Kidney (tissue), 13 donors: ENCODE measurements at regions not wholly inside any gene's neighbourhood (a gene's known extent, or its start where the extent isn't known, plus 50 kb on each side); places are given as distances from the start of the nearest gene placed in this dataset.

Source experiments
- DNase-seq, 5 donors: peaks; one replicate each; pipeline ENCODE4 v3.0.0-alpha.2; 2013 to 2020
- FAIRE-seq: peaks from 2 replicates; lab custom pipeline; 2012; peaks lifted over from hg19 to GRCh38; lab: Jason Lieb, UNC
- H3K27ac ChIP-seq, 2 donors: one replicate each; pipeline ENCODE4 v1.7.0; 2013; ENCODE audit warnings: low read depth in 2 of 2, low read length in 2 of 2, inconsistent platforms in 1 of 2
- H3K27me3 ChIP-seq: one replicate; pipeline ENCODE4 v1.7.1; 2013; ENCODE audit warnings: low read length, inconsistent platforms; ENCODE audit not compliant: control insufficient read depth, insufficient read depth
- H3K36me3 ChIP-seq, 3 donors: one replicate each; pipeline versions ENCODE4 v1.7.0 to v1.7.1; 2013; ENCODE audit warnings: low read length in 3 of 3, control low read depth in 1 of 3, inconsistent platforms in 1 of 3; ENCODE audit not compliant: insufficient read depth in 3 of 3, control insufficient read depth in 2 of 3
- H3K4me1 ChIP-seq, 3 donors: one replicate each; pipeline versions ENCODE4 v1.7.0 to v1.7.1; 2013; ENCODE audit warnings: low read length in 3 of 3, inconsistent platforms in 1 of 3, low read depth in 1 of 3; ENCODE audit not compliant: control insufficient read depth in 2 of 3, insufficient read depth in 2 of 3
- H3K4me3 ChIP-seq, 3 donors: one replicate each; pipeline versions ENCODE4 v1.7.0 to v1.8.1; 2013; ENCODE audit warnings: low read length in 3 of 3, control low read depth in 1 of 3, inconsistent platforms in 1 of 3
- H3K9ac ChIP-seq, 3 donors: one replicate each; pipeline versions ENCODE4 v1.7.0 to v1.7.1; 2013; ENCODE audit warnings: low read length in 3 of 3, control low read depth in 1 of 3, inconsistent platforms in 1 of 3
- H3K9me3 ChIP-seq, 3 donors: one replicate each; pipeline versions ENCODE4 v1.7.0 to v1.7.1; 2013; ENCODE audit warnings: low read length in 3 of 3, control low read depth in 1 of 3, inconsistent platforms in 1 of 3; ENCODE audit not compliant: control insufficient read depth in 2 of 3, insufficient read depth in 1 of 3
- intact Hi-C: fragments of 100-400 bp; cut with DNase I; formaldehyde crosslinking; loops from one replicate; pipeline ENCODE4 v1.11.1; 2022
- TF ChIP-seq, protein P1 (sequence below): IDR thresholded peaks from 3 replicates; pipeline ENCODE4 v1.5.1; 2012; ENCODE audit warnings: mild to moderate bottlenecking, moderate library complexity, borderline replicate concordance; ENCODE audit not compliant: insufficient read depth; ENCODE audit errors: extremely low read depth
- donor health status: control.
- donor health status: control.
- donor health status: control.
- donor health status: control.
- donor health status: control.
- donor health status: DM: yes; HTN: yes; CAD: no.
- donor health status: Normal renal cell carcinoma (clear cell type).

GRCh38 chr6:76416821-76417605, 344.6 kb upstream of the IMPG1 start:
- intact Hi-C loops, result no loop called here
- Histone ChIP-seq H3K9ac (no peak overlapping the region), H3K4me1 (no peaks in the 10 kb centered on the region), H3K27ac (no peak overlapping the region), H3K4me3 (no peak overlapping the region), H3K27me3 (no peaks in the 10 kb centered on the region), H3K36me3 (no peaks in the 10 kb centered on the region), H3K9me3 (no peaks in the 10 kb centered on the region)
- TF ChIP-seq, protein P1, sequence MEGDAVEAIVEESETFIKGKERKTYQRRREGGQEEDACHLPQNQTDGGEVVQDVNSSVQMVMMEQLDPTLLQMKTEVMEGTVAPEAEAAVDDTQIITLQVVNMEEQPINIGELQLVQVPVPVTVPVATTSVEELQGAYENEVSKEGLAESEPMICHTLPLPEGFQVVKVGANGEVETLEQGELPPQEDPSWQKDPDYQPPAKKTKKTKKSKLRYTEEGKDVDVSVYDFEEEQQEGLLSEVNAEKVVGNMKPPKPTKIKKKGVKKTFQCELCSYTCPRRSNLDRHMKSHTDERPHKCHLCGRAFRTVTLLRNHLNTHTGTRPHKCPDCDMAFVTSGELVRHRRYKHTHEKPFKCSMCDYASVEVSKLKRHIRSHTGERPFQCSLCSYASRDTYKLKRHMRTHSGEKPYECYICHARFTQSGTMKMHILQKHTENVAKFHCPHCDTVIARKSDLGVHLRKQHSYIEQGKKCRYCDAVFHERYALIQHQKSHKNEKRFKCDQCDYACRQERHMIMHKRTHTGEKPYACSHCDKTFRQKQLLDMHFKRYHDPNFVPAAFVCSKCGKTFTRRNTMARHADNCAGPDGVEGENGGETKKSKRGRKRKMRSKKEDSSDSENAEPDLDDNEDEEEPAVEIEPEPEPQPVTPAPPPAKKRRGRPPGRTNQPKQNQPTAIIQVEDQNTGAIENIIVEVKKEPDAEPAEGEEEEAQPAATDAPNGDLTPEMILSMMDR, result no peak
- DNase-seq, result no peak
- no peak for FAIRE-seq

GRCh38 chr6:76403064-76403463, 330.6 kb upstream of the IMPG1 start:
- no peak for FAIRE-seq
- TF ChIP-seq, protein P1, result no peak

DNA sequence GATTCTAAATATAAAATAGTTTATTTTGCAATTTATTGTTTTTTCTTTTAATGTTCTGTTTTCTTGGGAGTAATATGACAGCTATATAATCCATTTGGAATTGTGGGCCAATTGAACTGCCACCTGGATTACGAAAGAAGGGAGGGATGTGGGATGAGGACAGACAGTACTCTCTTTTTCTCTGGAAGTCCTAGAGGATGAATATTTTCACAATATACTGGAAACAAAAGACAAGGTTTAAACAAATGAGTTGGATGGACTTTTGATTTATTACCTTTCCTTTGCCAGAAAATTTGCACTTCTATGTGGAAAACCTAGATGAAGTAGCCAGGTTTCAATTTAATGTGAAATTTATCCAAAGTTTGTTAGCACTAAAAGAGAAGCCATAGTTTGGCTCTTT, 325.5 kb upstream of the IMPG1 start:
- no peaks in the 10 kb centered on the region for H3K4me1 ChIP-seq
- H3K36me3 ChIP-seq, result no peaks in the 10 kb centered on the region
- no peak overlapping the region for H3K9ac ChIP-seq
- TF ChIP-seq, protein P1, result no peak
- FAIRE-seq (no peak), DNase-seq (no peak)
- no peak overlapping the region for H3K4me3 ChIP-seq
- intact Hi-C loops, result no loop called here
- H3K9me3 ChIP-seq, result no peaks in the 10 kb centered on the region
- H3K27ac ChIP-seq, result no peak overlapping the region
- H3K27me3 ChIP-seq, result no peaks in the 10 kb centered on the region

More at GRCh38 chr6:76403064-76403463, 330.6 kb upstream of the IMPG1 start:
- no peak overlapping the region for H3K27ac ChIP-seq
- H3K9ac ChIP-seq, result no peak overlapping the region
- intact Hi-C loops, result no loop called here
- H3K4me3 ChIP-seq, result no peak overlapping the region
- H3K27me3 ChIP-seq, result no peaks in the 10 kb centered on the region
- no peaks in the 10 kb centered on the region for H3K4me1 ChIP-seq
- no peaks in the 10 kb centered on the region for H3K36me3 ChIP-seq
- no peaks in the 10 kb centered on the region for H3K9me3 ChIP-seq
- no peak for DNase-seq
